ENCODE measurements at regions not wholly inside any gene's neighbourhood (a gene's known extent, or its start where the extent isn't known, plus 50 kb on each side); places are given as distances from the start of the nearest gene placed in this dataset.
"Not testable (repeated sequence)": the region's sequence is repeated elsewhere in the genome, so short reads cannot be mapped to it uniquely, and the experiment has no call there.

GRCh38 chr7:6937746-6938145 lies 111.7 kb upstream of the CCZ1B start:
- TF ChIP-seq, protein P1, sequence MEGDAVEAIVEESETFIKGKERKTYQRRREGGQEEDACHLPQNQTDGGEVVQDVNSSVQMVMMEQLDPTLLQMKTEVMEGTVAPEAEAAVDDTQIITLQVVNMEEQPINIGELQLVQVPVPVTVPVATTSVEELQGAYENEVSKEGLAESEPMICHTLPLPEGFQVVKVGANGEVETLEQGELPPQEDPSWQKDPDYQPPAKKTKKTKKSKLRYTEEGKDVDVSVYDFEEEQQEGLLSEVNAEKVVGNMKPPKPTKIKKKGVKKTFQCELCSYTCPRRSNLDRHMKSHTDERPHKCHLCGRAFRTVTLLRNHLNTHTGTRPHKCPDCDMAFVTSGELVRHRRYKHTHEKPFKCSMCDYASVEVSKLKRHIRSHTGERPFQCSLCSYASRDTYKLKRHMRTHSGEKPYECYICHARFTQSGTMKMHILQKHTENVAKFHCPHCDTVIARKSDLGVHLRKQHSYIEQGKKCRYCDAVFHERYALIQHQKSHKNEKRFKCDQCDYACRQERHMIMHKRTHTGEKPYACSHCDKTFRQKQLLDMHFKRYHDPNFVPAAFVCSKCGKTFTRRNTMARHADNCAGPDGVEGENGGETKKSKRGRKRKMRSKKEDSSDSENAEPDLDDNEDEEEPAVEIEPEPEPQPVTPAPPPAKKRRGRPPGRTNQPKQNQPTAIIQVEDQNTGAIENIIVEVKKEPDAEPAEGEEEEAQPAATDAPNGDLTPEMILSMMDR (IDR thresholded peaks at IDR 0.05), result not testable (repeated sequence)
- not testable (repeated sequence) for TF ChIP-seq POLR2A (IDR thresholded peaks at IDR 0.05)
